ENCODE measurements at regions not wholly inside any gene's neighbourhood (a gene's known extent, or its start where the extent isn't known, plus 50 kb on each side); places are given as distances from the start of the nearest gene placed in this dataset.

GRCh38 chr10:78924319-78925003 lies 144.3 kb upstream of the ZMIZ1 start:
- no peak for DNase-seq (ENCODE audit: low spot score)

- DNase-seq (ENCODE audit: low spot score), result no peak
Measured at GRCh38 chr10:78925275-78925674, 143.5 kb upstream of the ZMIZ1 start.

- DNase-seq (ENCODE audit: low spot score), result peak; percentile 95
Measured at GRCh38 chr10:78925800-78926319, 142.9 kb upstream of the ZMIZ1 start.

- no peak for DNase-seq (ENCODE audit: low spot score)
Measured at GRCh38 chr10:78927257-78927995, 141.3 kb upstream of the ZMIZ1 start.

- no peak for DNase-seq (ENCODE audit: low spot score)
Measured at GRCh38 chr10:78928330-78928729, 140.4 kb upstream of the ZMIZ1 start.

- DNase-seq (ENCODE audit: low spot score), result no peak
Measured at GRCh38 chr10:78929541-78929940, 139.2 kb upstream of the ZMIZ1 start.

- DNase-seq (ENCODE audit: low spot score), result peak; percentile 87
Measured at GRCh38 chr10:78931321-78932053, 137.3 kb upstream of the ZMIZ1 start.

GRCh38 chr10:78932054-78932386 lies 136.7 kb upstream of the ZMIZ1 start:
- no peak for DNase-seq (ENCODE audit: low spot score)

GRCh38 chr10:78932861-78933260 lies 135.9 kb upstream of the ZMIZ1 start:
- no peak for DNase-seq (ENCODE audit: low spot score)

GRCh38 chr10:78933828-78934531 lies 134.8 kb upstream of the ZMIZ1 start:
- DNase-seq (ENCODE audit: low spot score), result no peak

- peak; percentile 47 for DNase-seq (ENCODE audit: low spot score)
Measured at GRCh38 chr10:78934532-78934898, 134.3 kb upstream of the ZMIZ1 start.

- DNase-seq (ENCODE audit: low spot score), result no peak
Measured at GRCh38 chr10:78934994-78935602, 133.7 kb upstream of the ZMIZ1 start.

GRCh38 chr10:78935697-78936407 lies 132.9 kb upstream of the ZMIZ1 start:
- no peak for DNase-seq (ENCODE audit: low spot score)

GRCh38 chr10:78936412-78937342 lies 132.1 kb upstream of the ZMIZ1 start:
- no peak for DNase-seq (ENCODE audit: low spot score)

GRCh38 chr10:78937393-78937792 lies 131.4 kb upstream of the ZMIZ1 start:
- no peak for DNase-seq (ENCODE audit: low spot score)

- DNase-seq (ENCODE audit: low spot score), result no peak
Measured at GRCh38 chr10:78937800-78938694, 130.7 kb upstream of the ZMIZ1 start.

- no peak for DNase-seq (ENCODE audit: low spot score)
Measured at GRCh38 chr10:78938695-78939672, 129.8 kb upstream of the ZMIZ1 start.

GRCh38 chr10:78942091-78942501 lies 126.7 kb upstream of the ZMIZ1 start:
- DNase-seq (ENCODE audit: low spot score), result no peak
